Neural progenitor cell (in vitro differentiated cells): ENCODE measurements at regions not wholly inside any gene's neighbourhood (a gene's known extent, or its start where the extent isn't known, plus 50 kb on each side); places are given as distances from the start of the nearest gene placed in this dataset.

Source experiments
- DNase-seq: peaks from one replicate; pipeline ENCODE4 v3.0.0-alpha.2; 2016; ENCODE audit warnings: low spot score
- H2AFZ ChIP-seq: fragments of 200-600 bp; sonication (generic); replicated peaks from 2 replicates; pipeline ENCODE4 v1.6.1; 2016; ENCODE audit warnings: antibody characterized with exemption
- H3F3A ChIP-seq: fragments of 200-600 bp; sonication (generic); 2 replicates; pipeline ENCODE4 v1.6.1; 2016; ENCODE audit warnings: antibody characterized with exemption, low read depth
- H3K27ac ChIP-seq: fragments of 200-600 bp; sonication (generic); 2 replicates; pipeline ENCODE4 v1.5.1; 2016; ENCODE audit warnings: mild to moderate bottlenecking
- H3K27me3 ChIP-seq: fragments of 200-600 bp; sonication (generic); 2 replicates; pipeline ENCODE4 v1.6.1; 2016; ENCODE audit warnings: mild to moderate bottlenecking, moderate library complexity
- H3K36me3 ChIP-seq: fragments of 200-600 bp; sonication (generic); 2 replicates; pipeline ENCODE4 v1.5.1; 2016
- H3K4me1 ChIP-seq: fragments of 200-600 bp; sonication (generic); 2 replicates; pipeline ENCODE4 v1.6.1; 2016; ENCODE audit warnings: mixed run types
- H3K4me2 ChIP-seq: fragments of 200-600 bp; sonication (generic); 2 replicates; pipeline ENCODE4 v1.6.1; 2016
- H3K4me3 ChIP-seq: fragments of 200-600 bp; sonication (generic); 2 replicates; pipeline ENCODE4 v1.5.1; 2016
- H3K79me2 ChIP-seq: fragments of 200-600 bp; sonication (generic); 2 replicates; pipeline ENCODE4 v1.6.1; 2016; ENCODE audit warnings: low read depth
- H3K9ac ChIP-seq: fragments of 200-600 bp; sonication (generic); 2 replicates; pipeline ENCODE4 v1.6.1; 2016
- H3K9me3 ChIP-seq: fragments of 200-600 bp; sonication (generic); 2 replicates; pipeline ENCODE4 v1.5.1; 2016; ENCODE audit warnings: low read depth
- H4K20me1 ChIP-seq: fragments of 200-600 bp; sonication (generic); 2 replicates; pipeline ENCODE4 v1.6.1; 2016; ENCODE audit warnings: low read depth
- H3K27ac Mint-ChIP-seq: 3 replicates; pipeline ENCODE4 v1.8.0; 2021; ENCODE audit warnings: mixed read lengths
- H3K27me3 Mint-ChIP-seq: 2 replicates; pipeline ENCODE4 v1.8.0; 2022; ENCODE audit warnings: low read depth, mild to moderate bottlenecking, inconsistent platforms, moderate library complexity, mixed read lengths; ENCODE audit not compliant: insufficient read depth
- H3K36me3 Mint-ChIP-seq: 3 replicates; pipeline ENCODE4 v1.8.0; 2021; ENCODE audit warnings: mixed read lengths
- H3K4me1 Mint-ChIP-seq: 3 replicates; pipeline ENCODE4 v1.8.0; 2021; ENCODE audit warnings: mixed read lengths
- H3K4me3 Mint-ChIP-seq: 3 replicates; pipeline ENCODE4 v1.8.0; 2021; ENCODE audit warnings: mild to moderate bottlenecking, moderate library complexity, mixed read lengths
- H3K9me3 Mint-ChIP-seq: 3 replicates; pipeline ENCODE4 v1.8.0; 2020; ENCODE audit warnings: mixed read lengths
- EZH2 ChIP-seq: fragments of 200-600 bp; sonication (generic); IDR thresholded peaks from 2 replicates; pipeline ENCODE4 v1.6.1; 2017; ENCODE audit warnings: antibody characterized with exemption, mild to moderate bottlenecking, moderate library complexity
- EZH2phosphoT487 ChIP-seq: fragments of 200-600 bp; sonication (generic); IDR thresholded peaks from 2 replicates; pipeline ENCODE4 v1.6.1; 2017; ENCODE audit warnings: antibody characterized with exemption
- TF ChIP-seq, protein P1 (sequence below): fragments of 200-600 bp; sonication (generic); IDR thresholded peaks from 2 replicates; pipeline ENCODE4 v1.5.1; 2017; ENCODE audit warnings: antibody characterized with exemption, mild to moderate bottlenecking

DNA sequence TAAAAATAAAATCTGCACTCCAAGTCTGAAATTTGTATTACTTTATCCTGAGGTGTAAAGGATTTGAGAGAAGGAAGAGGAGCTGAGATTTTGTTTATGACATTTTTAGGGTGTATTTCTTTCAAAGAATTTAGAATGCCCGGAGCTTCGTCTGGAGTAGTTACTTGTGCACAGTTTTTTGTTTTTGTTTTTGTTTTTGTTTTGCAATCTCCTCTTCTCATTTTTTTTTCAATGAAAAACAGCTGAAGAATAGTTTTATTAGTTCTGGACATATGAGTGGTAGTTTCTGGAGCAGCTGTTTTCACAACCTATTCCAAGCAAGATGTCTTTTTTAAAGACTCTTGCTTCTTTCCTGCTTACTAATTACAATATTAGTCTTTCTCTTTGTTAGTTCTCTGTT is 408.2 kb upstream of the PTGER4 start:
- Mint-ChIP-seq H3K9me3 (no peaks in the 10 kb centered on the region), H3K27me3 (peaks cover 3% of the 10 kb centered on the region), H3K27ac (no peak overlapping the region), H3K4me1 (no peaks in the 10 kb centered on the region), H3K4me3 (no peak overlapping the region), H3K36me3 (no peaks in the 10 kb centered on the region)
- no peak overlapping the region for H2AFZ ChIP-seq
- H3K4me1 ChIP-seq, result no peaks in the 10 kb centered on the region
- H3K27ac ChIP-seq, result no peak overlapping the region
- H3F3A ChIP-seq, result no peaks in the 10 kb centered on the region
- H3K79me2 ChIP-seq, result no peaks in the 10 kb centered on the region
- H3K36me3 ChIP-seq, result no peaks in the 10 kb centered on the region
- H3K4me2 ChIP-seq, result no peak overlapping the region
- H3K27me3 ChIP-seq, result no peaks in the 10 kb centered on the region
- H3K9ac ChIP-seq, result no peak overlapping the region
- DNase-seq, result no peak
- H3K4me3 ChIP-seq, result no peak overlapping the region
- TF ChIP-seq, protein P1, sequence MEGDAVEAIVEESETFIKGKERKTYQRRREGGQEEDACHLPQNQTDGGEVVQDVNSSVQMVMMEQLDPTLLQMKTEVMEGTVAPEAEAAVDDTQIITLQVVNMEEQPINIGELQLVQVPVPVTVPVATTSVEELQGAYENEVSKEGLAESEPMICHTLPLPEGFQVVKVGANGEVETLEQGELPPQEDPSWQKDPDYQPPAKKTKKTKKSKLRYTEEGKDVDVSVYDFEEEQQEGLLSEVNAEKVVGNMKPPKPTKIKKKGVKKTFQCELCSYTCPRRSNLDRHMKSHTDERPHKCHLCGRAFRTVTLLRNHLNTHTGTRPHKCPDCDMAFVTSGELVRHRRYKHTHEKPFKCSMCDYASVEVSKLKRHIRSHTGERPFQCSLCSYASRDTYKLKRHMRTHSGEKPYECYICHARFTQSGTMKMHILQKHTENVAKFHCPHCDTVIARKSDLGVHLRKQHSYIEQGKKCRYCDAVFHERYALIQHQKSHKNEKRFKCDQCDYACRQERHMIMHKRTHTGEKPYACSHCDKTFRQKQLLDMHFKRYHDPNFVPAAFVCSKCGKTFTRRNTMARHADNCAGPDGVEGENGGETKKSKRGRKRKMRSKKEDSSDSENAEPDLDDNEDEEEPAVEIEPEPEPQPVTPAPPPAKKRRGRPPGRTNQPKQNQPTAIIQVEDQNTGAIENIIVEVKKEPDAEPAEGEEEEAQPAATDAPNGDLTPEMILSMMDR, result no peak
- TF ChIP-seq EZH2, result no peak
- TF ChIP-seq EZH2phosphoT487, result no peak
- no peaks in the 10 kb centered on the region for H3K9me3 ChIP-seq
- H4K20me1 ChIP-seq, result no peaks in the 10 kb centered on the region

GRCh38 chr5:40270274-40270845 is 409.4 kb upstream of the PTGER4 start:
- H3K27ac Mint-ChIP-seq, result no peak overlapping the region
- H3K9me3 Mint-ChIP-seq, result no peaks in the 10 kb centered on the region
- H2AFZ ChIP-seq, result no peak overlapping the region

GRCh38 chr5:40268088-40268487 is 411.6 kb upstream of the PTGER4 start:
- H3K4me3 ChIP-seq, result no peak overlapping the region
- H3K4me1 ChIP-seq, result no peaks in the 10 kb centered on the region
- no peaks in the 10 kb centered on the region for H3K9me3 Mint-ChIP-seq
- H3K4me1 Mint-ChIP-seq, result no peaks in the 10 kb centered on the region
- H3K27me3 ChIP-seq, result no peaks in the 10 kb centered on the region
- H3K27me3 Mint-ChIP-seq, result no peaks in the 10 kb centered on the region
- H3F3A ChIP-seq, result no peaks in the 10 kb centered on the region
- TF ChIP-seq, protein P1, result no peak
- TF ChIP-seq EZH2phosphoT487 (no peak), EZH2 (no peak)
- H3K4me3 Mint-ChIP-seq, result no peak overlapping the region
- H3K9ac ChIP-seq, result no peak overlapping the region
- H3K9me3 ChIP-seq, result no peaks in the 10 kb centered on the region
- H3K27ac Mint-ChIP-seq, result no peak overlapping the region
- no peaks in the 10 kb centered on the region for H4K20me1 ChIP-seq
- no peak overlapping the region for H3K4me2 ChIP-seq
- H3K27ac ChIP-seq, result no peak overlapping the region
- H3K36me3 ChIP-seq, result no peaks in the 10 kb centered on the region
- no peak for DNase-seq
- no peaks in the 10 kb centered on the region for H3K36me3 Mint-ChIP-seq
- H2AFZ ChIP-seq, result no peak overlapping the region
- H3K79me2 ChIP-seq, result no peaks in the 10 kb centered on the region

More at GRCh38 chr5:40270274-40270845, 409.4 kb upstream of the PTGER4 start:
- no peaks in the 10 kb centered on the region for H3K36me3 Mint-ChIP-seq
- no peaks in the 10 kb centered on the region for H4K20me1 ChIP-seq
- no peak overlapping the region for H3K27ac ChIP-seq
- no peaks in the 10 kb centered on the region for H3K36me3 ChIP-seq
- no peaks in the 10 kb centered on the region for H3K79me2 ChIP-seq
- DNase-seq, result no peak
- H3K4me2 ChIP-seq, result no peak overlapping the region
- H3K27me3 Mint-ChIP-seq, result peaks cover 3% of the 10 kb centered on the region
- no peaks in the 10 kb centered on the region for H3K27me3 ChIP-seq
- TF ChIP-seq, protein P1, result no peak
- no peak for TF ChIP-seq EZH2
- TF ChIP-seq EZH2phosphoT487, result no peak
- H3K9ac ChIP-seq, result no peak overlapping the region
- no peaks in the 10 kb centered on the region for H3K9me3 ChIP-seq
- H3K4me1 ChIP-seq, result no peaks in the 10 kb centered on the region
- H3K4me1 Mint-ChIP-seq, result no peaks in the 10 kb centered on the region
- H3K4me3 Mint-ChIP-seq, result no peak overlapping the region
- H3K4me3 ChIP-seq, result no peak overlapping the region
- H3F3A ChIP-seq, result no peaks in the 10 kb centered on the region
